TTC549 (cell line): ENCODE measurements at regions not wholly inside any gene's neighbourhood (a gene's known extent, or its start where the extent isn't known, plus 50 kb on each side); places are given as distances from the start of the nearest gene placed in this dataset.

Experiments used
- FAIRE-seq: peaks from 2 replicates; lab custom pipeline; 2012; peaks lifted over from hg19 to GRCh38; lab: Jason Lieb, UNC

DNA sequence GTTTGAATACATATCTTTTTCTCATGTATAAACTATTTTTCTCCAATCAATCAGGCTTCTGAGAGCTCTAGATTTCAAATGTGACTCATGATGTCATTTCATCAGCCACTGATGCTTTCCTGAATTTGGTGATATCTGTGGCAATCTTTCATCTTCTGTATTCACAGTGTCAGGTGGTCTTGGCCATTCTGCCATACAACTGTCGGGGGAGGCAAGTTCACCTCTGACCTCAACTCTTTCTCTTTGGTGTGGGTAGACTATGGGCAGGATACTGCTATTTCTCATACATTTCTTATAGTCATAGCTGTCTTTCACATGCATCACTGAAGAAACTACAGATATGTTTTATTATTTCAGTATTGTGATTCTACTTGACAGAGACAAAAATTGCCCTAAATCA, 414.1 kb upstream of the MEF2C start:
- FAIRE-seq = no peak

- no peak for FAIRE-seq
These were observed 410.8 kb upstream of the MEF2C start for GRCh38 chr5:89293810-89294209.

DNA sequence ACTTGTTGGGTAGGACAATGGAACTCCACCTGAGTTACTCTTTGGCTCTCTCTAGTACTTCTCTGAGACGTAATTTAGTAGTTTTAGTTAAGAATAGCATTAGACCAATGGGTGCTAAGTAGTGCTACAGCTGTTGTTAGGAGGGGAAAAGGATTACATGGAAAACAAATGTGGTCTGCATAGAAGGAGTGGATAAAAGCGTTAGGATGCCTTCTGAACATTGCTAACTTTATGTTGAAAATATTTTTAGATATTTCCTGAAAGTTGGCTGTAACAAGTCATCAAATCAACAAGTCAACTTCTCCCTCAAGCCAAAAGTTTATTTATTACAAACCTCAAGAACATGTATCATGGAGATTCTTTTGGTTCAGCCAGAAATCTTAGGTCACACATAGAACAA, 409.5 kb upstream of the MEF2C start:
- no peak for FAIRE-seq

GRCh38 chr5:89289604-89290003, 406.6 kb upstream of the MEF2C start:
- FAIRE-seq = no peak

DNA sequence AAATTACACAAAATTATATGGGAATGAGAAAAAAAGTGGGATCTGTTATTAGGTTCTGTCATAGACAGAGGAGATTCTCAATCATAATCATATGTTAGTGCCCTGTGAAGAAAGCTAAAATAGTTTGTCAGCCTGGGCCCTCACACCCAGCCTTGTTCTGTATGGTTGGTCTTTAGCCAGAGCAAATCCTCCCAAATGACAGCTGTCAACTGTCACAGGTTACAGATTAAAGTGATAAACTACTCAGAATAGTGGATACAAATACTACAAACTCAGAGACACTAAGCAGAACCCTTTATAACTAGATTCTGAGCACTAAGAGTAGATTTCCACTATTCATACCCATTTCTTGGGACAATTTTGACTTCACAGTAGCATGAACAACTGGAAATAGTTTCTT, 405.0 kb upstream of the MEF2C start:
- FAIRE-seq = no peak

DNA sequence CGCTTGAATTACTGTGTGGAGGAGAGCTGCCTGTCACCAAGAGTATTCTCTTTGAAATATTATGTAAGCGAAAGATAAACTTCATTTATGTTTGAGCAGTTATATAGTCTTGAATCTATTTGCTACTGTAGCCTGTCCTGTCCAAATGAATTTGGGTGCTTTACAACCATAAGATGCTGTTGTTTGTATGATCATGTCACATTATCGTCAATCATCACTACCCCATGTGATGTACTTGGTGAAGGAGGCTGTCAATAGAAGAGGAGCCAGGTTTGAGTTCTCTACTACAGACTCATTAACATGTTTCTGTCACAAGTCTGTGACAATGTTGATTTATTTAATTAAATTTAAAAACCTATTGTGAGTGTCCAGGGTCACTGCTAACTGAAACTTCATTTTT, 403.3 kb upstream of the MEF2C start:
- no peak for FAIRE-seq

GRCh38 chr5:89283728-89284493, 400.9 kb upstream of the MEF2C start:
- FAIRE-seq = no peak

DNA sequence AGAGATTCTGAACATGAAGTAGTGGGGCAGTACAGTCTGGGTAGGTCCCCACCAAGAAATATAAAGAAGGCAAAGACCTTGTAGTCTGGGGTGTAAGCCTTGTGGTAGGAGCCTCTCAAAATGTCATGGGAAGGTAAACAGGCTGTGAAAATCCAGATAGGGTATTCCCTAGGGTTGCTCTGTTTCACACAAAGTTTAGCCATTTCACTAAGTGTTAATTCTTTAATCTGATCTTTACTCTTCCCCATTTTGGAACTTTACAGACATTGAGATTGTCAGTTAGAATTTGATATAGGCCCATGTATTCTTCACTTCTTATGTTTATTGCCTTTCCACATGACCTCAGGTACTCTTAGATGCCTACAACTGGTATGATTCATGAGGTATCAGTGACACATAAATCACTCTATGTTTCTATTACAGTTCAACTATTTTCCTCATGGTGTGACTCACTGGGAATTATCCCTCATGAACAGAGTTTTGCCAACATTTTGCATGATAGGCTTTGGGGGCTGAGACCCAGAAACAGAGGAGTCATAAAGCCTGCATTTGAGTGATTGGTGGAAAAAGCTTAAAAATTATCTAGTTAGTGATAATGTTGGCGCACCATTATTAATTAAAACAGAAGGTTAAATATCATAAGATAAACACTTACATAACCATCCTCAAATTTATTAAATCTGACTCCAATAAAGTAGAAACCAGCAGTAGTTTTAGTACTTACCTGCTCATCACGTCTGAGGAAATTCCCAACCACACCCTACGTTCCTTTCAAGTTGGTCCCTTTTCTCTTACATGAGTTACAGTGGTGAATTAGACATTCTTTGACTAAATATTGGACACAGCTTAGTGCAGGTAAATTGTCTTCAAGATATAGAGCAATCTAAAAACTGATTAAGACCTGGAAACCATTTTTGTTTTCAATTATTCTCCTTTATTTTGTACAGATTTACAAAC, 399.8 kb upstream of the MEF2C start:
- no peak for FAIRE-seq

DNA sequence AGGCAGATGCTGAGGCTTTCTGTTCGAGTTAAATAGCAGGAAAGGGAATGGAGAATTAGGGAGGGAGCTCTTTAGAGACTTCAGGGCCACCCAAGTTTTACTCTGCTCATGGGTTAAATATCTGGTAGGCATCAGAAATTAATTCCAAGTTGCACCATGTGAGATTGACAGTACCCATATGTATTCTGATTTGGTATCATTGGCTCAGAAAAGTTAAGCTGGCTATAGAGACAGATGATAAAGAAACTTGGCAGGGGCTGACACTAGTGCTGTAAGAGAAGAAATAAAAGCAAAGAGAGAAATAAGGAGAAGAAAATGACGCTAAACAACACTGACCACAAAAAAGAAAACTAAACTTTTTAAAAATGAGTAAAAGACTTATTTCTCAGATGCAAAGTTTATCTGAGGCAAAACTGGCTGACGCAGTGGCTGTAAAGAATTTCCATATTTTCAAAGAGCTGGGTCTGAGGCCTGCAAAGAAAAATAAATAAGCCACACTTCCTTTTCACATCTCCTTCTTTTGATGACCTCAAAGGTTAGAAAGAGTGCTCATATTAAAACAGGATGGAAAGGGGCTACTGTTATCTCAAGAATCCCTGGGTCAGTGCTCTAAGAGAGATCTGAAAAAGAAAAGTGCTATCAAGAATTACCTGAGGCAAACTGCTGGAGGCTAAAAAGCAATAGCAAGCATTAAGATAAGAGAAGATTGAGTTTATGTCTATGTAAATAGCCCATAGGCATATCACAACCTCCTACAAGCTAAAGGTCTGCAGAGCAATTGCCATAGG, 399.0 kb upstream of the MEF2C start:
- FAIRE-seq = no peak

GRCh38 chr5:89281211-89281610, 398.2 kb upstream of the MEF2C start:
- FAIRE-seq = no peak

- FAIRE-seq = no peak
These were observed 397.4 kb upstream of the MEF2C start for GRCh38 chr5:89280103-89281037.

GRCh38 chr5:89279391-89280036, 396.5 kb upstream of the MEF2C start:
- FAIRE-seq = no peak

GRCh38 chr5:89277816-89278215, 394.8 kb upstream of the MEF2C start:
- no peak for FAIRE-seq

DNA sequence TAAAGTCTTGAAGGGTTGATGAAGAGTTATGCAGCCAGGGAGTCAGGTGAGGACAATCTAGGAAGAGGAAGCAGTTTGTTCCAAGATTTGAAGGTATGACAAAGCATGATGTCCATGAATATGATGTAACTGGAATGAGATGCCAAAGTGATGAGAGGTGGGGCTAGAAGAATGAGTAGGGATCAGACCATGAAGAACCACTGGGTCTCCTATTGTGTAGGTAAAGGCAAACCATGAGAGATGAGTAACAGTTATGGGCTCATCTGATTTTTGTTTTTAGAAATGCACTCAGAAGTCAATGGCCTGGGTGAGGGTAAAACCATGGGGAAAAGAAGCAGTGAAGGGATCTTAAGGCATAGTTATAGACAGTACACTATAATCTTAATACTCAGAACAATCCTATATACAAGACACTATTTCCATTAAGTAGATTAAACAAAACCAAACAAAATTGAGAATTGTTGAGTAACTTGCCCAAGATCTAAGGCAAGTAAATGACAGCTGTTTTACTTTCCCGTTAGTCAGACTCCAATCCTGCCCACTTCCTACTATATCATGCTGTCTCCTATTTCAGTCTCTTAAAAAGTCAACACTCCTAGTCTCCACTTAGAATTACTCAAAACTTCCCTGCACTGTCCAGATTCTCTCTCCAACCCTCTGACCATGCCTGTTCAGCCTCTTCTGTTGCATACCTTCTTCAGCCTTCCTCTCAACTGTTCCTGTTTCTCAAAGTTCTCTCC, 393.8 kb upstream of the MEF2C start:
- no peak for FAIRE-seq

- no peak for FAIRE-seq
These were observed 392.3 kb upstream of the MEF2C start for GRCh38 chr5:89275066-89275855.

DNA sequence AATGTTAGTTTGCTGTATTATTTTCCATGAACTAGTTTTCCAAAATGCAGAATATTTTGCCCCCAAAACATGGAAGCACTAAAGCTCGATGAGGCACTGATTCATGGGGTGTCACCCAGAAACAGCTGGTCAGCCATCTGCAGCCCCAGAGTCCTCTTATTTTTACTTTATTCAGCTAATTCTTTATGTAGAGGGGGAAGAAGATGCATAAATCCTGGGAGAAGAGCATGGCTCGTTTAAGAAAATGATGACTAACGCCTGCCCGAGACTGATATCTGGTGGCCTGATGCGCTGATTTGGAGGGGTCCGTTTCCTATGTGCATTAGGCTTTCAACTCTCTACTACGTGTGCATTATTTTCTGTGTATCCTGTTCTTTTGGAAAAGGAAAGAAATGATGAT, 390.3 kb upstream of the MEF2C start:
- no peak for FAIRE-seq

DNA sequence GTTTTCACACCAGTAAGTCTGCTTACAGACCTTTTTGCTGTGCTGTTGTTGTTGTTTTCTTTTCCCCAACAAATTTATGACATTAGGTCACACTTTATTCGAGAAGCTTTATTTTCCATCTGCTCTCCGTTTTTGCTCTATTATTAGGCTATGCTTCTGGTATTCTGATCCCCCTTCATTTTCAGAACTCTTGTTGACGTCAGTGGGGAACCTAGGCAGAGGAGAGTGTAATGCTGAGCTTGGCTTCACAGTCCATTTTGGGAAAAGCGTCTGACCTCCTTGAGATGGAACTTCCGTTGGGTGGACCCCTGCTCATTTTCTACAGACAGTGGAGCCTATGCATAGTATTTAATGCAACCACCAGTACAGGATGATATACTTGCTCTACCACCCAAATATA, 387.9 kb upstream of the MEF2C start:
- no peak for FAIRE-seq

DNA sequence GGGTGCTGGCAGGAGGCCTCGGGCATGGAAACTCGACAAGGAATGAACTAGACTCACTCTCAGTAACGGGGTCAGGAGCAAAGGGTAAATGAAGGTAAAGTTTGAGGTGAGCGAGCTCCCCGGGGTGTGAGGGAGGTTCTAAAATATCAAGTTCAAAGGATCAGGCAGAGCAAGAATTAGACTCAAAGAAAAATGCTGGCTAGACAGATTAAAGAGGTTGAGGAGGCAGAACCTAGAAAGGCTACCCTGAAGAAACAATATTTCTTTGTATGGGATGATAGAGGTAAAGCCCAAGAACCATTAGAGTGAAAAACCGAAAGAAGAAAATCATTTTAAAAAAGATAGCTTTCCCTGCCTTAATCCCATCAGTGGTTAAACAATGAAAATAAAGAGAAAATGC, 386.7 kb upstream of the MEF2C start:
- no peak for FAIRE-seq

GRCh38 chr5:89268460-89268859, 385.5 kb upstream of the MEF2C start:
- no peak for FAIRE-seq
